COLO668 (cell line): ENCODE measurements at regions not wholly inside any gene's neighbourhood (a gene's known extent, or its start where the extent isn't known, plus 50 kb on each side); places are given as distances from the start of the nearest gene placed in this dataset.
"Not testable (repeated sequence)": the region's sequence is repeated elsewhere in the genome, so short reads cannot be mapped to it uniquely, and the experiment has no call there.

Experiments used
- DNase-seq: peaks from one replicate; lab custom pipeline; 2025; ENCODE audit not compliant: unreplicated experiment; lab: John Stamatoyannopoulos, UW

DNA sequence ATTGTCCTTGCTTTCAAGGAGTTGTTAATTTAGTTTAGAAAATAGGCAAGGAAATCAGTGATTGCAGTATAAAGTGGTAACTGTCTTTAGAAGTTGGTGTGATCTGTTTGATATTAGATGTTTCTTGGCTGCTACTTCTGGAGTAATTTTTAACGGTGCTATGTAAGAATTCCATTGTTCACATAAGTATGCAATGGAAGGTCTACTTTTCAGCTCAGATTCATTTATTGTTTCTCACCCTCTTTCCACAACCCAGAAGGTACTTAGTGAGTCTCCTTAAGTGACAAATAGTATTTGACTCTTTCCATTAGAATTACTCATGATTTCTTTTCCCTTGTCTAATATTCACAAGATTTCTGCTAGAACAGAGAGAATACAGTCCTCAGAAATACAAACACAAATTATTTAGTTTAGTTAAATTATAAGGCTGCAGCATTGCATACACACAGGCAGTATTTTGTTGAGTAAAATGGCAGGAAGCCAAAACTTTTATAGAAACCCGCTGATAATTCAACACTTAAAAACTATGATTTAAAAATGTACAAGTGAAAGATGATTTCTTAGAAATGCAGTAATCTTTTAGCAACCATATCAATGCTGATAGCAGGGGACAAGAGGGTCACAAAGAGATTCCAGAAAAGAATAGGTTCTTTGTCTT, 554.3 kb downstream of the CD109 start:
- DNase-seq = no peak

DNA sequence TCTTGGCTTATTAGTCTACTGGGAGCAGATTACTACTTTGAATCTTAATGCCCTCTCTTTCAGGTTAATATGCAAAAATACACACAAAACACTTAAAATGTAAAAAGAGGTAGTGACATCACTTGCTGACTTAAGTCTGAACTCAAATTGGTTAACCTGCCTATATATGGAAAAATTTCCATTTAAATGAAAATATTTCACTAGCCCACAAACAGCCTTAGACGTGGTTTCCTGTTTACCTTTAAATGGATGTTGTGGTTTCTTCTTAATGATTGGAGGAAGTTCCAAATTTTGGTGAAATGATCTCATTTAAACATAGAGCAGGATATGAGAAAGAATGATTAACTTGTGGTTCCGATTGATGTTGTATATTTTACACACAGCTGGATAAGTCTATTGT, 553.7 kb downstream of the CD109 start:
- DNase-seq = no peak

DNA sequence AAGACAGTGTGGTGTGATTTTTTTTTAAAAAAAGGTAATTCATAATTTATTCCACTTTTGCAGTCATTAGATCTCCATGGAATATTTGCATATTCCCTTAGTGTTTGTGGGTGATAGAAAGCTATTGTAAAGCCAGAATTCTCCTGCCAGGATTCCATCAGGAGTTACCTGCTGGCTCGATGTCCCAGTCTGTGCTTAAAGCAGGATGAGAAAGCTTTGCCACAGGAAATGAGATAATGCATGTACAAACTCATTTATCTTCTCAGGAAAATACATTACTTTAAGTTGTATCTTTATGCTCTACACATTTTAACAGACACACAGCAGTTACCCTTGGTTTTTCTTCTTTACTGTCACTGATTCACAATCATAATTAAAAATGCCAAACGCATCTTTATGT, 553.0 kb downstream of the CD109 start:
- DNase-seq = no peak

DNA sequence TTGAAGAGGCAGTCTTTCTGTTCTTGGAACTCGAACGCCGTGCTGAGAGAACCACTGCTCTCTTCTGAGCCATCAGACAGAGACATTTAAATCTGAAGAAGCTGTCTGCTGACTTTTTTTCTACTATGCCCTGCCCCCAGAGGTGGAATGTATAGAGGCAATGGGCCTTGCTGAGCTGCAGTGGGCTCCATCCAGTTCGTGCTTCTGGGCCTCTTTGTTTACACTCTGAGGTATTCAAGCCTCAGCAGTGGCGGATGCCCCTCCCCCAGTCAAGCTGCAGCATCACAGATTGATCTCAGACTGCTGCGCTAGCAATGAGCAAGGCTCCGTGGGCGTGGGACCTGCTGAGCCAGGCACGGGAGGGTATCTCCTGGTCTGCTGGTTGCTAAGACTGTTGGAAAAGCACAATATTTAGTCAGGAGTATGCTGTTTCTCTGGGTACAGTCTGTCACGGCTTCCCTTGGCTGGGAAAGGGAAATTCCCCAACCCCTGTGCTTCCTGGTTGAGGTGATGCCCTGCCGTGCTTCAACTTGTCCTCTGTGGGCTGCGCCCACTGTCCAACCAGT, 526.8 kb downstream of the CD109 start:
- no peak for DNase-seq

DNA sequence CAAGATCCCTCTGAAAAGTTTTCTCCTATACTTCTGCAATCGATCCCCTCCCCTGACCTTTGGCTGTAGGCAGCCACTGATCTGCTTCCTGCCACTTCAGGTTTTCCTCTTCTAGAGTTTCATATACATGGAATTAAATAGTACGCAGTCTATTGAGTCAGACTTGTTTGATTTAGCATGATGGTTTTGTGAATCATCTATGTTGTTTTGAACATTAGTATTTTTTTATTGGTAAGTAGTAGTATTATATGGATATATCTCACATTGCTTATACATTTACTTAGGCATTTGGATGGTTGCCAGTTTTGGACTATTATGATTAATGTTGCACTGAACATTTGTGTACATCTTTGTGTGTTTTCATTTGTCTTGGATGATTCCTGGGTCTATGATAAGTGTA, 518.0 kb downstream of the CD109 start:
- no peak for DNase-seq

DNA sequence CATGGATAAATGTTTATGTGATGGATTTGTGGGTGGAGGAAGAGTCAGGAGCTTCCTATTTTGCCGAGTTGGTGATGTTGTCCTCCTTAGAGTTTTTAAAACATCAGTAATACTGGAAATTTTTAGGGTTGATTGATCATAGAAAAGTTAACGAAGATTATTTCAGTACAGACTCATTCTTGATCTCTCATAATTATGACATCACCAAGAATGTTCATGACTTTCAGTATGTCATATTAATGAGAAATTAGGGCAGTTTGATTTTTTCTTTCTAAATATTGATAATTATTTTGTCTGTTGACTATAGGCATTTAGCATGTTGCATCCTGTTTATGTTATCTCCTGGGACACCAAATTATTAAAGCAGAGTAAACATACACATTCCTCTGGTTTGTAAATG, 512.2 kb downstream of the CD109 start:
- DNase-seq = no peak

DNA sequence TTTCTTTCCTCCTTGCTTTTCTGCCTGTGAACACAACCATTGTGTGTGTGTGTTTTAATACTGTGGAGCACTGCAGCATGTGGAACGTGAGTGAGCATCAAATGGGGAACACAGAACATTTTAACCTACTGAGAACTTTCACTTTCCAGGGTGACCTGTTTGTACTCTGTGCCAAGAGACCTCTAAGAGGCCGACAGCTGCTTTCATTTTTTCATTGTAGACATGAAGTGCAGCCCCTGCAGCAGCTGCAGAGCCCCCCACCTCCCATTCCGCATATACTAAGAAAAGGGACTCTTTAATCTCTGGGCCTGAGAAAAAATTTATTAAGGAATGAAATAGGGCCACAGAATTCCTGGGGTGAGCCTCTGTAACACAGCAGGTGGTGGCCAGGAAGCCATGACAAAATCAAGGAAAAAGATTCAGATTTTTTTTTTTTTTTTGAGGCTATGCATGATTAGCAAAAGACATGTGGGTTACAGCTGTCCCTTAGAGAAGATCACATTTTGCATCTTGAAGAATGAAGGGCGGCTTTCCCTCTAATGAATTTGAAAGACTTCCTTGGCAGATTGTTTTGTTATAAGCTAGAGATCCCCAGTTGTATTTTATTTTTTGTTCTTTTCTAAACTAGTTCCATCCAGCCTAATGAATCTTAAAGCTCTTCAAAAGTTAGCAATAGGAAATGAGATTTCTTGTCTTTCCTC, 503.4 kb downstream of the CD109 start:
- no peak for DNase-seq

DNA sequence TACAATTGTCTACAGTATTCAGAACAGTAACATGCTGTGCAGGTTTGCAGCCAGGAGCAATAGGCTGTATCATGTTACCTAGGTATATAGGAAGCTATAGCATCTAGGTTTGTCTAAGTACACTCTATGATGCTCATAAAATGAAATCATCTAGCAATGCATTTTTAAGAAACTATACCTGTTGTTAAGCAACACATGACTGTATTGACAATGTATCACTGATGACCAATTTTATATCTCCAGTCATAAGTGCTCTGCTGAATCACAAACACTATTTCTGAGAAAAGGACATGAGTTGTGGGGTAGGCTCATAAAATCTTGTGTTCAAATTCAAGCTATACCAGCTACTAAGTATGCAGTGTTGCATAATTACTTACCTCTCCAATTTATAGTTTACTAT, 501.3 kb downstream of the CD109 start:
- no peak for DNase-seq

DNA sequence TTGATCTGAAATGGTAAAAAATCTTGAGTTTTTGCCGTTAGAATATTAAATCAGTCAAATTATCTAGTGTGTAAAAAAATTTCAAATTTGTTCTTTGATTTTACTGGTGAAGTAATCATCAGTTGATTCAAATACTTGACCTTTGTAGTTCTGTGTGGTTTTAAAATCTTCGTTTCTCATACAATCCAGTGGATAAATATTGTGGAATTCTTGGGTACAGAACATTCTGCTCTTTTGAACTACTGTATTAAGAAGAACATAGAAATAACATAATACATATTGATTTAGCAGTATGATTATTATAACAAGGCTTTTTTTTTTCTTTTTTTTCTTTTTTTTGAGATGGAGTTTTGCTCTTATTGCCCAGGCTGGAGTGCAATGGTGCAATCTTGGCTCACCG, 491.8 kb downstream of the CD109 start:
- no peak for DNase-seq

DNA sequence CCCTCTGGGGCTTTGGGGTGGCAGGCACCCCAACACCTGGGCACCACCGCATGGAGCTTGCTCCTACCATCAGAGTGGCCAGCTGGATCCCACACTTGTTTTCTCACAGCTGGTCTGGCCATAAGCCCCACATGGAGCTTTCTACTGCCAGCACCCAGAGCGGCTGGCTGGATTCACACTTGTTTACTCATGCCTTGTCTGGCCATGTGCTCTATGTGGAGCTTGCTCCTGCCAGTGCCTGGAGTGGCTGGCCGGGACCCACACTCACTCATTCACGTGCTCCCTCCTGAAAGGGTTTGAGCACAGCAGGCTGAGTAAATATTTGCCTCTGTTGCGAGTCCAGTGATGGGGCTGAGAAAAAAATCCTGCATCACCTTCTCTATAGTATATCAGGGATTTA, 487.0 kb downstream of the CD109 start:
- no peak for DNase-seq

DNA sequence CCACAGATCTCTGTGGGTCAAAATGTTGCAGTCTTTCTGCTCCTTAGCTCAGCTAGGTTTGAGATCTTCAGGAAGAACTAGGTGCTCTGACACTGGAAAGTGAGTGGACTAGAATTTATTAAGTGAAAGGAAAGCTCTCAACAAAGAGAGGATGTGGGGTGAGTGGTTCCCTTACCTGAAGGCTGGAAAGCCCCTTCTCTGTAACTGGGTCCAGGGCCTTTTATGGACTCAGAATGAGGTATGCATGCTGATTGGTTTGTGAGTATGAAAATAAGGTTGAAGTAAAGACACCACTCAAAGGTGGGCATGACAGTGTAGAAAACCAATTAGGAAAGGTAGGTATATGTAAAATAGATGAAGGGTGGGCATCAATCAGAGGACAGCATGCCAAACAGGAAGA, 485.5 kb downstream of the CD109 start:
- no peak for DNase-seq

DNA sequence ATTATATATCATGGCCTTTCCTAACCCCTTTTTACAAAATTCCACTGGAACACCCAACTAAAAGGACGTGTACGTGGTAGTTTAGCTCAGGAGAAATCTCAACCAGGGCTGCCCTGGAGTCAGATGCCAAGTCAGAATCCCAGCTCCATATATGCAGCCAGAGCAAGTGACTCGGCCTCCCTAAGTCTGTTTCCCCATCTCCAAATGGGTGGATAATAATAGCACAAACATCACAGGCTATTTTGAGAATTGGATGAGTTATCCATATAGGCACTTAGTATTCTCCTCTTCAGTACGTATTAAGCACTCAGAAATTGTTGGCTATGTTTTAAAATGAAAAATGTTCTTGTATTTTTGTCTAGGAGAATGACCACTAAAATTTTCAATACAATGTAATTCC, 481.5 kb downstream of the CD109 start:
- no peak for DNase-seq

DNA sequence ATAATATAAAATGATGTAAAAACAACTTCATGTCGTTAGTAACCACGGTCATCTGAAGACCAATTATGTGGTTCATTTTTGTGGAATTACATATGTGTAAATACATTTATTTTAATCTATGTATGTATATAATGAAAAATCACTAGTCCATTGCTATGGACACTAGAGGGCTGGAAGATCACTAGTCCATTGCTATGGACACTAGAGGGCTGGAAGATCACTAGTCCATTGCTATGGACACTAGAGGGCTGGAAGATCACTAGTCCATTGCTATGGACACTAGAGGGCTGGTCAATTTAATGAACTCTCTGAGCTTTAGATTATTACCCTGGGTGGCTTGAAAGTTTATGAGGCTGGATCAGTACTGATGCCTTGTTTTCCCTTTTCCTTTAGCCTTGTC, 474.5 kb downstream of the CD109 start:
- not testable (repeated sequence) for DNase-seq

DNA sequence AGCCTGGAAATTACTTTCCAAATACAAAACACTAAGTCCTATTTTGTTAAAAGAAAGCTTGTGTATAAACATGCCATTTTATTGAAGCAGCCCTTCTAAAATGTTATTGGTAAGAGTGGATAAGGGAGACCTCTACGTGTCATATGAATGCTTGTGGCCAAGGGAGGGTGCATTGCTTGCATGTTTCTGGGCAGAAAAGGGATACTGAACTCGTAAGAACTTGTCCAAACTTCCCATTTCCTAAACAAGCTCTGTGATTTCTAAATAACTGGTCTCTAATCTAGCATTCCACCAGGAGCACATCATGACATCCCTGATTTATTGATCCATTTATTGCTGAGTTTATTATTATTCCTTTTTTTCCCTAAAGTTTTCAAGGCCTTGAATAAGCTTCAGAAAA, 474.1 kb downstream of the CD109 start:
- DNase-seq = no peak

DNA sequence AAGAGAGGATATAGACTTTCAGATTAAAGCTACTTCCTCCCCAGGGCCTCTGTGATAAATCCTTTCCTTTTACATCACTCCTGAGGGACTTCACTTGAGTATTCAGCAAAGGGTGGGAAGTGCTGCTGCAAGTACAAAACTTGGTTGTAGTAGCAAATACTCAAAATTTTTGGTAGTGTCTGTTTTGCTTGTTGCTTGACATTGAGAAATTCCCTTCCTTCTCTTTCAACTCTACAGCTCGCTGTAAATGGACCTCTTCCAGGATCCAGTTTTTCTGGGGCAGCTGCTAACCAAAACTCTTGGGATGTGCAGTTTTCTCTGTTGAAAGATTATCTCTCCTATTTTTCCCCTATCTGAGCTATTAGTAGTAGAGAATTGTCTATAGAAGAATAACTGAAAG, 472.0 kb downstream of the CD109 start:
- no peak for DNase-seq

DNA sequence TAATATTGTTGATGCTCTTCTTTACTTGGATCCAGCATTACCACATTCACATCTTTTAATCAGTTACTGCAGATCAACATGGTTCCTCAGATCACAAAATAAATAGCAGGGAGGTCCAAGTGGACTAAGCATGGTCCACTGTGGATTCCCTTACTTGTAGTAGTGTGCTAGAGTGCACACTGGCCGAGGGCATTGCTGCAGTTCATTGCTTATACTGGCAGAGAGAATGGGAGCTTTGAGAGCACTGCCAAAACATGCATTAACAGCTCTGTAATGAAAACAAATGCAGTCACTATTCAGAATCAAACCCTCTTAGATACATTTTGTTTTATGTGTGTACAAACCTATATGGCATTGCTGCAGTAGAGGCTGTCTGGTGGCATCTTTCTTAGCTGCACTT, 471.5 kb downstream of the CD109 start:
- DNase-seq = no peak

DNA sequence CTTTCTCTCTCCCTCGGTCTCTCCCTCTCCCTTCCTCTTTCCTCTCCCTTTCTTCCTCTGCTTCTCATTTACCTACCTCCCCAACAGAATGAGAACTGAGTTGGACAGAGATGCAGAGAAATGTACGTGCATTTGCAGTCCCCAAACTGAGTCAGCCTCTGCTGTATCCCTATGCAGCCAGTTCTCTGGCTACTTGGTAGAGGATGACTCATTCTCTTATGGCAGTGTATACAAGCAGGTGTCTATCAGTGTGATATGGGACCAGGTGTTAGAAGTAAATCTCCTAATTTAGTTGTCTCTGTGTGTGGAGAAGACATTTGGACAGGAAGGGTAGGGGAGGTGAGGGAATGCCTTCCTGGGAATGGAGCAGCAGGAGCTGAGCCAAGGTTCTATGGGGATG, 470.8 kb downstream of the CD109 start:
- DNase-seq = no peak

DNA sequence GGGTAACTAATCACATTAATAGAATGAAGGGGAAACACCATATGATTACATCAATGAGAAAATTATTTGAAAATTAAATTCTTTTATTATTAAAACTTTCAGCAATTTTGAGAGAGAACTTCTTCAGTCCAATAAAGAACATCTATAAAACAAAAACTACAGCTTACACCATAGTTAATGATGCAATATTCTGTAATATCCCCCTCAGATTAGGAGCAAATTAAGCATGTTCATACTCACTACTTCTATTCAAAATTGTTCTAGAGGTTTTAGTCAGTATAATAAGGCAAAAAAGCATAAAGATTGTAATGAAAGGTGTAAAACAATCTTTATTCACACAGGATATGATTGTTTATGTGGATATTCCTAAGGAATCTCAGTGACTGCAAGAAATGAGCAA, 465.4 kb downstream of the CD109 start:
- no peak for DNase-seq

DNA sequence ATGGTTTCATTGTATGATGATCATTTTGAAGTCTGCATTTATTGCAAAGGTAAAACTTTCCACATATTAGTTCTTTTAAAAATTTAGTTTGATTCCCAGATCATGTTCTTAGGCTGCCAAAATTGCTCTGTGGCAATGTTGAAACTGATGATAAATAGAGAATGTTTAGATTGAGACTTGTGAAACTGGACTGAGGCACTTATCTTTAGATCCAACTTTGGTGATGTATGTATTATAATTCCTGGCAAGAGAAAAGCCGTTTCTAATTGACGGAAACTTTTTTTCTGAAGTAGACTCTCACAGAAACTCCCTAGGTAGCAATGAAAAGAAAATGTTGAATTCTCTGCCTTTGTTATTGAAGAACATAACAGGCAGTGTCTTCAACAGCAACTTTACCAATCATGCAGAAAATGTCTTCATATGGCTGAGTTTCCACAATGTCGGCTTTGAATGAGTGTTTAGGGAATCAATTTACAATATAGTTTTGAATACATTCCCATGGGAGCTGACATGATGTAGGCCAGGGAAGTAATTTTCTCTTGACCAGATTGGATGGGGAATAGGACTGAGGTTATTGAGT, 456.2 kb downstream of the CD109 start:
- DNase-seq = no peak

DNA sequence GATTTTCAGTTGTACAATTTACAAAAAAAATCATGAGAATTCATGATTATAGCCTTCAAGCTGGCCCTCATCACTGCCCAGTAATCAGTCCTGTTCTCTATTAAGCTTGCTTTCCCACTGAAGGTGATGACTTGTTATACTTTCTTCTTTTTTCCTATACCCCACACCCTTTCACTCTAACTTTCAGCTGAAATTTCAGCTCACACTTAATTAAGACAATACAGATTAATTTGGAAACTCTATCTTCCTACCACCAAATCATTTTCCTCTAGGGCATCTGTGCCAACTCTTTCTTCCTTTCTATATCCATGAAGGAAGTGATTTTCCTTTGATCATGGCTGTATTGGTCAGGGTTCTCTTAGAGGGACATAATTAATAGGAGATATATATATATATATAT, 449.9 kb downstream of the CD109 start:
- no peak for DNase-seq

DNA sequence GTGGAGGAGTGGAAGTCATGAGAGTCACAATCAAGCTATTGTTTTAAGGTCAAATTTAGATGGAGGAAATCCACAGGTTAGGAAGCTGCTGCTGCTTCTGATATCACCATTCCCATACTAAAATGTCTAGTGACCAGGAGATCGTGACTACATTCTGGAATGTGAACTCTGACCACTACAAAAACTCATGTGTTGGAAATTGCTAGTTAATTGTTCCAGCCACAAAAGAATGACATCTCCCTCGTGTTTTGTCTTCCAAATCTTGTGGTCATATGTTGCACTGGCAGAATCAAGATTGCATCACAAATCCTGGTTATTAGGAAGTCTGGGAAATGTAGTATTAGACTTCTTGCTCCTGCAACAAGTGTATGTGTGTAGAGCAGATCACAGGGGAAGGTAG, 441.9 kb downstream of the CD109 start:
- DNase-seq = no peak

DNA sequence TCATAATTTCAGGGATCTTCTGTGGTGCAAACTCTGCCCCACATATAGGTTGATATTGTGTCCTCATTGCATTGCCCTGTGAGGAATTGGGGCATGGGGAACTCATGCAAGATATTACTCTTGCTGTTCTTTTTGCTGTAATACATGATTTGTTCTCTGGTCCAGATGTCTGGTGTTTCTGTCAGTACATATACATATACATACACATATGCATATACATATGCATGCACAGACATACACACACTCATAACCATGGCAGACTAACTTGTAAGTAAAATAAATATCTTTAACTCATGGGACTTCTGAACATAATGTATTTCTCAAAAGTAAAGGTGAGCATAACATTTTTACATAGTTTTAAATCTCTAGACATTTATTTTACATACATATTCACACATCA, 438.3 kb downstream of the CD109 start:
- DNase-seq = no peak
